Small intestine (tissue), 7 donors: ENCODE measurements at regions not wholly inside any gene's neighbourhood (a gene's known extent, or its start where the extent isn't known, plus 50 kb on each side); places are given as distances from the start of the nearest gene placed in this dataset.

Experiments
- DNase-seq, 2 donors: peaks; one replicate each; pipeline versions ENCODE4 v3.0.0 to v3.0.0-alpha.2; 2013
- FAIRE-seq: peaks from 2 replicates; lab custom pipeline; 2012; peaks lifted over from hg19 to GRCh38; lab: Jason Lieb, UNC
- H3K27ac ChIP-seq, 3 donors: one replicate each; pipeline ENCODE4 v1.5.1; 2013; ENCODE audit warnings: low read length in 2 of 3, mild to moderate bottlenecking in 2 of 3, control low read depth in 1 of 3, inconsistent platforms in 1 of 3, low read depth in 1 of 3, moderate library complexity in 1 of 3
- H3K27me3 ChIP-seq, 3 donors: one replicate each; pipeline ENCODE4 v1.6.1; 2013; ENCODE audit warnings: low read length in 3 of 3, inconsistent platforms in 1 of 3; ENCODE audit not compliant: control insufficient read depth in 3 of 3, insufficient read depth in 3 of 3
- H3K36me3 ChIP-seq, 3 donors: one replicate each; pipeline ENCODE4 v1.6.1; 2013; ENCODE audit warnings: low read length in 3 of 3, inconsistent platforms in 1 of 3, low read depth in 1 of 3, mild to moderate bottlenecking in 1 of 3, moderate library complexity in 1 of 3; ENCODE audit not compliant: control insufficient read depth in 3 of 3, insufficient read depth in 2 of 3
- H3K4me1 ChIP-seq, 3 donors: one replicate each; pipeline ENCODE4 v1.6.1; 2013; ENCODE audit warnings: low read length in 2 of 3, inconsistent platforms in 1 of 3, low read depth in 1 of 3, mild to moderate bottlenecking in 1 of 3, moderate library complexity in 1 of 3; ENCODE audit not compliant: control insufficient read depth in 3 of 3, insufficient read depth in 2 of 3
- H3K4me3 ChIP-seq, 3 donors: one replicate each; pipeline ENCODE4 v1.5.1; 2013; ENCODE audit warnings: low read length in 3 of 3, control low read depth in 1 of 3, inconsistent platforms in 1 of 3, low read depth in 1 of 3, mild to moderate bottlenecking in 1 of 3, moderate library complexity in 1 of 3
- H3K9me3 ChIP-seq, 2 donors: one replicate each; pipeline ENCODE4 v1.6.1; 2013; ENCODE audit warnings: low read depth in 1 of 2, low read length in 1 of 2; ENCODE audit not compliant: control insufficient read depth in 2 of 2, insufficient read depth in 1 of 2
- WGBS, 3 donors: extraction: QIAGEN DNeasy Blood & Tissue Kit; methylation state at CpG; one replicate each; pipeline ENCODE4 v1.1.7; 2013; 5-methylcytosine and 5-hydroxymethylcytosine counted together
- donor health status: healthy with polysubstance abuse.
- donor health status: control.
- donor health status: control.
- donor health status: Bipolar disorder and iron deficiency.
- donor health status: healthy.

- 71 to 79% (median 76%) methylated on average over 9 of the region's 9 CpGs for WGBS, 3 donors
- Histone ChIP-seq H3K4me3 (no peak overlapping the region), H3K36me3 (no peaks in the 10 kb centered on the region), H3K27me3 (peaks cover 0 to 6% (median 0%) of the 10 kb centered on the region in 3 donors), H3K9me3 (peaks cover 0 to 10% of the 10 kb centered on the region in 2 donors), H3K4me1 (no peaks in the 10 kb centered on the region), H3K27ac (no peak overlapping the region)
- DNase-seq (peak in 1 of 2 donors; percentile 3), FAIRE-seq (no peak)
Measured at GRCh38 chr7:132656846-132657776, 80.8 kb upstream of the PLXNA4 start.

- Histone ChIP-seq H3K27ac (no peak overlapping the region), H3K4me3 (no peak overlapping the region), H3K9me3 (peaks cover 0 to 10% of the 10 kb centered on the region in 2 donors), H3K27me3 (peaks cover 0 to 6% (median 0%) of the 10 kb centered on the region in 3 donors), H3K36me3 (no peaks in the 10 kb centered on the region), H3K4me1 (no peaks in the 10 kb centered on the region)
- 83 to 89% (median 88%) methylated on average over 3 of the region's 3 CpGs for WGBS, 3 donors
- DNase-seq = no peak
- FAIRE-seq = no peak
Measured at GRCh38 chr7:132656341-132656740, 80.1 kb upstream of the PLXNA4 start.

GRCh38 chr7:132655131-132655727 lies 79.0 kb upstream of the PLXNA4 start:
- DNase-seq = peak in 1 of 2 donors; percentile 60
- no peaks in the 10 kb centered on the region for H3K4me1 ChIP-seq
- H3K27ac ChIP-seq = peak overlapping the region in 1 of 3 donors; percentile 71
- FAIRE-seq = no peak
- 4 to 15% (median 13%) methylated on average over 13 of the region's 13 CpGs for WGBS, 3 donors
- H3K9me3 ChIP-seq = peaks cover 0 to 10% of the 10 kb centered on the region in 2 donors
- H3K4me3 ChIP-seq = no peak overlapping the region
- H3K27me3 ChIP-seq = peaks cover 0 to 8% (median 0%) of the 10 kb centered on the region in 3 donors
- no peaks in the 10 kb centered on the region for H3K36me3 ChIP-seq

GRCh38 chr7:132654150-132654549 lies 77.9 kb upstream of the PLXNA4 start:
- H3K27me3 ChIP-seq = peaks cover 0 to 9% (median 0%) of the 10 kb centered on the region in 3 donors
- DNase-seq (no peak), FAIRE-seq (no peak)
- no peaks in the 10 kb centered on the region for H3K4me1 ChIP-seq
- peaks cover 0 to 10% of the 10 kb centered on the region in 2 donors for H3K9me3 ChIP-seq
- H3K4me3 ChIP-seq = no peak overlapping the region
- no peak overlapping the region for H3K27ac ChIP-seq
- no peaks in the 10 kb centered on the region for H3K36me3 ChIP-seq
- WGBS, 3 donors = 63 to 67% (median 66%) methylated on average over 3 of the region's 3 CpGs

GRCh38 chr7:132653366-132653930 lies 77.2 kb upstream of the PLXNA4 start:
- DNase-seq (no peak), FAIRE-seq (no peak)
- Histone ChIP-seq H3K27me3 (peaks cover 0 to 9% (median 0%) of the 10 kb centered on the region in 3 donors), H3K27ac (no peak overlapping the region), H3K9me3 (peaks cover 0 to 10% of the 10 kb centered on the region in 2 donors), H3K4me3 (no peak overlapping the region), H3K36me3 (no peaks in the 10 kb centered on the region), H3K4me1 (no peaks in the 10 kb centered on the region)
- WGBS, 3 donors = 54 to 72% (median 57%) methylated on average over 4 of the region's 4 CpGs

GRCh38 chr7:132652507-132652906 lies 76.2 kb upstream of the PLXNA4 start:
- Histone ChIP-seq H3K27ac (no peak overlapping the region), H3K9me3 (peaks cover 0 to 4% of the 10 kb centered on the region in 2 donors), H3K4me1 (no peaks in the 10 kb centered on the region), H3K4me3 (no peak overlapping the region), H3K36me3 (no peaks in the 10 kb centered on the region), H3K27me3 (peaks cover 0 to 9% (median 0%) of the 10 kb centered on the region in 3 donors)
- 76 to 92% (median 84%) methylated on average over 1 of the region's 1 CpG for WGBS, 3 donors
- no peak for DNase-seq
- FAIRE-seq = no peak

- peaks cover 0 to 8% (median 0%) of the 10 kb centered on the region in 3 donors for H3K27me3 ChIP-seq
- no peak for DNase-seq
- no peaks in the 10 kb centered on the region for H3K9me3 ChIP-seq
- H3K27ac ChIP-seq = no peak overlapping the region
- 33 to 52% (median 34%) methylated on average over 3 of the region's 3 CpGs for WGBS, 3 donors
- no peak overlapping the region for H3K4me3 ChIP-seq
- no peaks in the 10 kb centered on the region for H3K36me3 ChIP-seq
- no peaks in the 10 kb centered on the region for H3K4me1 ChIP-seq
- FAIRE-seq = no peak
Measured at GRCh38 chr7:132650498-132650897, 74.2 kb upstream of the PLXNA4 start.

- Histone ChIP-seq H3K36me3 (no peaks in the 10 kb centered on the region), H3K4me3 (no peak overlapping the region), H3K9me3 (no peaks in the 10 kb centered on the region), H3K27ac (no peak overlapping the region), H3K4me1 (no peaks in the 10 kb centered on the region), H3K27me3 (peaks cover 0 to 3% (median 0%) of the 10 kb centered on the region in 3 donors)
- DNase-seq (no peak), FAIRE-seq (no peak)
- 94 to 100% (median 97%) methylated on average over 1 of the region's 1 CpG for WGBS, 3 donors
Measured at GRCh38 chr7:132647311-132647710, 71.0 kb upstream of the PLXNA4 start.
